Inferior parietal cortex (tissue), 1 donor: ENCODE measurements at regions not wholly inside any gene's neighbourhood (a gene's known extent, or its start where the extent isn't known, plus 50 kb on each side); places are given as distances from the start of the nearest gene placed in this dataset.
"Not testable (repeated sequence)": the region's sequence is repeated elsewhere in the genome, so short reads cannot be mapped to it uniquely, and the experiment has no call there.

Experiments used
- DNase-seq: peaks from one replicate; pipeline ENCODE4 v3.0.0-alpha.2; 2016; ENCODE audit errors: extremely low spot score

- no peak for DNase-seq
Observed at GRCh38 chr5:67815455-67816391, 399.8 kb upstream of the PIK3R1 start.

GRCh38 chr5:67814569-67815311, 400.8 kb upstream of the PIK3R1 start:
- no peak for DNase-seq

DNA sequence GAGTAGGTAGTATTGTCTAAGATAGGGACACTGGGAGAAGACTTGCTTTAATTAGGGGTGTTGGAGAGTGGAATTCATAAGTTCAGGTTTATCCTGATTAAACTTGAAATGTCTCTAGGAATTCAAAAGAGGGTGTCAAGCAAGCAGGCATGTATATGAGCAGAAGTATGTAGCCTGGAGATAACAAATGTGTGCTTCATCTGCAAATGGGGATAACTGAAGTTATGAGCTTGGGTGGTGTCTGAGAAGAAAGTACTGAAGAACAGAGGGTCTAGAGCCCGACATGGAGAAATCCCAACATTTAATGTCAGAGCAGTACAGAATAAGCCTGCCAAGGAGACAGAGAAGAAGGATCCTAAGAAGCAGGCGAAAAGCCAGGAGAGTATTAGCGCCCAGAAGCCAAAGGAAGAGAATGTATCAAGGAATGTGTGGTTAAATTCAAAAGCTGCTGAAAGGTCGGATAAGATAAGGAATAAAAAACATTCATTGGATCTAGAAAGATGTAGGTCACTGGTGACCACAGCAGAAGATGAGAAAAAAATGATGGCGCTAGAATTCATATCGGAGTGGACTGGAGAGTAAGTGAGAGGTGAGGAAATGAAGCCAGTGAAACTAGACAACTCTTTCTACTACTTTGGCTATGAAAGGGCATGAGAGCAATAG, 401.5 kb upstream of the PIK3R1 start:
- DNase-seq = no peak

DNA sequence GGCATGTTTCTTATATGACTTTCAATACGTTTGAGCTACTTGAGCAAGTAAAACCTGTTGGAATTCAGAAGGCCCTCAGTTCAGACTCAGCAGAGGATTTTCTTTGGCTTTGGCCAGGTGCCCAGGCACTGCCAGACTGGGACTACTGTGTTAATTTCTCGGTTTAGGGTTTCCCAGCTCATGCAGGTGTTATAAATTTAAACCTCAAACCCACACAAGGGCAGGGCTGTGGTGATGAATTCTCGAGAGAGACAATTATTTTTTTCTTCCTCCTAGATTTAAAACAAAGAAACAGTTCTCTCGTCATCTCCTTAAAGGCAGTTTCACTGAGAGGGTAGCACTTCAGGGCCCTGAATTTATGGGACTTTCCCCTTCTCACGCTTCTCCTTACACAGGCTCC, 406.0 kb upstream of the PIK3R1 start:
- DNase-seq = no peak

DNA sequence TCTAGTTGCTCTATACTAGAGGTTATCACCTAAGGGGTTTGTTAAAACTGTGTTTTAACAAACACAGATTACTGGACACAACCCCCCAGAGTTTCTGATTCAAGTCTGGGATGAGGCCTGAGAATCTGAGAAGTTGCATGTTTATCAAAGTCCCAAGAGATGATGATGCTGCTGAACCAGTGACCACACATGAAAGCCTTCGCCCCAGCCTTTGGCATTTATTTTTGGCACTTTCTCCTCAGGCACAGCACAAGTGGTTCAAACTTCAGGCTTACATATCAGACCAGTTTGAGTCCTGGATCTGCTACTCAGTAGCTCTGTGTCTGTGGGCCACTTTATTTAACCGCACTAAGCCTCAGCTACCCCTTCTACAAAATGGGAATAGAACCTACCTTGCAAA, 407.2 kb upstream of the PIK3R1 start:
- DNase-seq = no peak

DNA sequence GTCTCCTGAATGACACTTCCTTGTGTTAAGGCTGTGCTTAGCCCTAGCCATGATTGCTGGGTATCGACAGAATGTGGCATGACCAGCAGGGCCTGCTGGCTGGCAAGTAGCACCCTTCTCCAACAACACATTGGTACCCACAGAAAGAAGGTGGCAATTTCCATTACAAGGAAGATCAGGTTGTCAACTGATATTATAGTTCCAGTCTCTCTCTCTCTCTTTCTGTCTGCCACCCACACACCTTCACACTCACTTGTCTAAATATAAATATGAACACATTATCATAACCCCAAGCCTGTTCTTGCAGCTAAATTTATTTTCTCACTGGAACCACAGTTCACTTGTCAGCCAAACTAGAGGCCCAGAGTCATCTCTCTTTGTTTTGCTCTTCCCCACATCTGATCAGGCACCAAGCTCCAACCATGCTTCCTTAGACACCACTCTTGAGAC, 408.1 kb upstream of the PIK3R1 start:
- DNase-seq = no peak

DNA sequence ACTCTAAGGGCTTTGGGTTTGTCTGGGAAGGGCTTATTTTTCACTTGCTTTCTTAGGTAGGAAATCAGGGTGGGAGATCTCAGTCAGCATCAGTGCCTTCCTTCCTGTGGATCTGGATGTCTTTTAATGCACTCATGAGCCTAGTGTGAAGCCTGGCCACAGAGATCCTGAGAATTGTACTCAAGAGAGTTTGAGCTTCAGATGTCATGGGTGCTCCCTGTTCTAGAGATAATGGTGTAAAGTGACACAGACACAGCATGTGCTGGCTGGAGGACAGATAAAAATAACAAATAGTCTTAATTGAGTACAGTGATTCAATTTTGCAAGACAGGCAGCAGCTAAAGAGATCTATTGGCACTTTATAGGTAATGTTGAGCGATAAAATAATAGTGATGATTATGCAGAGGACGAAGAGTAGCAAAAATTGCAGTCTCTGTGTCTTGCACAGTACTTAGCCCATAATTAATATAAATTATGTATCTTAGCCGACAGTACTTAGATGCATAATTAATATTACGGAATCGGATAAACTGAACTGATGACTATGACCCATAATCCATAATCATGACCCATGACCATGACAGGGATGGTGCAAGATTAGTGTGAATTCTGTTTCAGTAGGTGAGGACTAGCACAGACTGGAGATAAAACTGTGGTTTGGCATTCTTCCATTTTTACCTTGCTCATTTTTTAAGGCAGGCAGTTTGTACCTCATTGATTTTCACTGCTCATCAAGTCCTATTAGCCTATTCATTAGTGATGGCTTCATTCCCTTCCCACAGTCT, 408.7 kb upstream of the PIK3R1 start:
- DNase-seq = no peak

DNA sequence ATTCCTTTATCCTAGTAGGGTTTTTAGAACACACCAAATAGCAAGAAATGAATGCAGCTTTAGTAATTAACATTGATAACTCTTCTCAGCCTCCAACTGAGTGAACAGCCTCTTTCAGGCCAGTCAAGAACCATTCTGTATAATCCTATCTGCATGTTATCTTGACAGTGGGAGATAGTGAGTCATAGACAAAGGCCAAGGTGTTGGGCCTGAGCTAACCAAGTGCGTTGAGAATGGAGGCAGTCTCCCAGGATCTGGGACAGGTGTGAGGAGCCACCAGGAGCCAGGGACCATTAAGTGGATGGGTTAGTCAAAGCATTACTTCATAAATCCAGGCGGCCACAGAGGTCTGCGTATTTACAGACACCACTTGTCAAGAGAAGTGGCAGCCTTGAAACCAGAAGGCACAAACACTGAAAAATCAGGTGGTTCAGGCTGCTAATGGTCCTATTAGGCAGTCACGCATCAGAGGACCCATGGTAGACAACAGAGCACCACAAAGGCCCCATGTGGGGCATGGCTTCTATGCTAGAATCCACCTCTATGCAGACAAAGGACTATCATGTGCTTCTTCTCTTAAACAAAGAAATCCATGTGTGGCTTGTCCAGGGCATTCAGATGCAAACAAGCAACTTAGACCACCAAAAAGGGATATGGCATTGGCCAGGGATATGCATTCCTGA, 409.7 kb upstream of the PIK3R1 start:
- DNase-seq = no peak

DNA sequence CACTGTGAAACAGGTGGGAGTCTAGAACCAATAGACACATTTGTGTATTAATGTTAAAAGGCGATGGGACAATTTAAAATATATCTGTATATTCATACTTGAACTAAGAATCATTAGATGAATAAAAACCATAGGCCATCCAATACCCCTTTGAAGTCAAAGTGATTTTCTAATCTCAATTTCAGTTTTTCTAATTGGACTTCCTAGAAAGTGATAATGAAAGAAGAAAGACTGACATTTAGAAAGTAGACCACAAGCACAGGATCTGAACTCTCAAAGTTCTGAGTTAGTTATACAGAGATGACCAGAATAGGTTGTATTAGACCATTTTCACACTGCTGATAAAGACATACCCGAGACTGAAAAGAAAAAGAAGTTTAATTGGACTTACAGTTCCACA, 412.8 kb upstream of the PIK3R1 start:
- DNase-seq = no peak

DNA sequence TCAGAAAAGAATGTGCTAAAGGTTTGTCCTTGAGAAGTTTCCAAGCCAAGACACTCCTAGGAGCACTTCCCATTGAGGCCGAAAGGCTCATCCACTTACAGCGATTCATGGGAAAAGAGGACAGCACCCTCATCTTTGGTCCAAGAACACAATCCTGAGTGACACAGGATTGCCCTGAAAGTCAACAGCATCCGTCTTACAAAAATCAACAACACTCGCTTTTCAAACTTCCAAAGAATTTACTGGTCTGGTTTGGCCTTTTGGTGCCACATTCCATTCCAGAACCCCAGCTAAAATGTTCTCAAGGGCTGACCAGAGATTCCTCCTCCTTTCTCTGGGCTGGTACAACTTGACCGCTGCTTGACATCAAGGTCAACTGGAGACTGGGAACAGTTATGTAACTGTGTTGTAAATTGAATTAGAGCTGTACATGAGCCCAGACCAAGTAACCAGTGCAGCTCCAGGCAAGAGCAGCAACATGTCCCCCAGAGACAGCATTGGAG, 415.8 kb upstream of the PIK3R1 start:
- no peak for DNase-seq

DNA sequence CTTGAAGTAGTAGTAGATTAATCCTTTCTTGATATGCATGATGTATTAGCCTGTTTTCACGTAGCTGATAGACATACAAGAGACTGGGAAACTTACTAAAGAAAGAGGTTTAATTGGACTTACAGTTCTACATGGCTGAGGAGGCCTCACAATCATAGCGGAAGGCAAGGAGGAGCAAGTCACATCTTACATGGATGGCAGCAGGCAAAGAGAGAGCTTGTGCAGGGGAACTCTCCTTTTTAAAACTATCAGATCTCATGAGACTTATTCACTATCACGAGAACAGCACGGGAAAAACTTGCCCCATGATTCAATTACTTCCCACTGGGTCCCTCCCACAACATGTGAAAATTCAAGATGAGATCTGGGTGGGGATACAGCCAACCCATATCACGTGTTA, 417.1 kb upstream of the PIK3R1 start:
- not testable (repeated sequence) for DNase-seq

DNA sequence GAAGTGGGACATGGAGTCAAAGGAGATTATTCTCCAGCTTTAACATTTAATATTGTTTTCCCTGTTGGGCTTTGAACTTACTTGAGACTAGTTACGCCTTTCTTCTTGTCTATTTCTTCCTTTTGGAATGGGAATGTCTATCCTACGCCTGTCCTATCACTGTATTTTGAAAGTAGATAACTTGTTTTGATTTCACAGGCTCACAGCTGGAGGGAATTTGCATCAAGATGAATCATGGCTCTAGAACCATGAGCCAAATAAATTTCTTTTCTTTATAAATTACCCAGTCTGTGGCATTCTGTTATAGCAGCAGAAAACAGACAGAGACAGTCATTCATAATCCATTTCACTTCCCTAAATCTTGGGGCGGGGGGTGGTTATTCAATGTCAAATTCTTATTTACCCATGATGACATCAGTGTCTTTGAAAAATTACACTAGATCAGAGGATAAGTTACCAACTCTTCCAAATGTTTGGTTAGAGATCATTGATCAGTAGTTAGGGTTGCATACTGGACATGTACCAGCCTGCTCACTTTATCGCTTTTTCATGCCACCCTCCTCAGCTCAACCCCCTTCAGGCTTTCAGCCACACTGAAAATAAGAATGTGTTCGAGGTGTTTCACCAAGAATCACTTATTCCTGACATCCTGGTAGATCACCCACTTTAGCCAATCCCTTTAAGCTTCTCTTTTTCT, 419.6 kb upstream of the PIK3R1 start:
- no peak for DNase-seq

GRCh38 chr5:67793966-67794365, 421.6 kb upstream of the PIK3R1 start:
- no peak for DNase-seq

- no peak for DNase-seq
Observed at GRCh38 chr5:67793418-67793817, 422.1 kb upstream of the PIK3R1 start.

DNA sequence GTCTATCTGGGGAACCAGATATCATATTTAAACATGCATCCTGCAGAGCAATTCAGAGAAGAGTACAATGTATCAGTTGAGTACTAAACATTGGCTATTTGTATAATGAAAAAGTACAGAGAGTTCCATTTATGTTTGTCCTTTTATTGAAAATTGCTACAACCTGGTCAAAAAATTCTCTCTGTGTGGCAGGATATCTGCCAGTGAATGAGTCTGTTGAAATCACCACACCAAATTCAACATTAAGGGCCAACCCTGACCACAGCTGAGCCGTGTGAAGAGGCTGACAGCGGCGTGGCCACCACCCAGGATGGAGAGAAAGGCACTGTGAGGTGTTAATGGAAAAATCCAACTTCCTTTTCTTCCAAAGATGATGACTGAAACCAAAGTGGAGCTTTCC, 422.7 kb upstream of the PIK3R1 start:
- no peak for DNase-seq

DNA sequence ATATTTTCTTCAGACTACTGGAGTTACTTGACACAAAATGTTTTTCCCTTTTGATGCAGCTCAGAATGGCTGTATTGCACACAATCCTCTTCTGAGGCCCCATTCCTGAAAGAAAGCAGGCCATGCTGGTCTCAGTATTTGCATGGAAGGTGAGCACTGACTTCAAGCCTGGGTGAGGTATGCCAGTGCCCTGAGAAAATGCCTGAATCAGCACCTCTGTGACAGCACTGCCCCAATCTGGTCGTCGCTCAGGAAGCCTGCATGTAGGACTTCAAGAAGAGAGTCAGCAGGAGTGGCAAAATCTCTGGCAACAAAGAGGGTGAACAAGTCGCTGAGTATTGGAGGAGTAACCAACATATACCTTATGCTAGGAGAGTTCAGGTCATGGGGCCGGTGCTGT, 425.2 kb upstream of the PIK3R1 start:
- no peak for DNase-seq

- not testable (repeated sequence) for DNase-seq
Observed at GRCh38 chr5:67779893-67780623, 435.5 kb upstream of the PIK3R1 start.

- no peak for DNase-seq
Observed at GRCh38 chr5:67774786-67775185, 440.8 kb upstream of the PIK3R1 start.

GRCh38 chr5:67774267-67774552, 441.3 kb upstream of the PIK3R1 start:
- no peak for DNase-seq
